ENCODE measurements at regions not wholly inside any gene's neighbourhood (a gene's known extent, or its start where the extent isn't known, plus 50 kb on each side); places are given as distances from the start of the nearest gene placed in this dataset.

GRCh38 chr16:62909597-62909996 lies 873.4 kb upstream of the CDH8 start:
- DNase-seq (ENCODE audit: low spot score): no peak
- WGBS: 68% methylated on average over 3 of the region's 3 CpGs
- no peaks in the 10 kb centered on the region for H3K9me3 ChIP-seq
- H3K36me3 ChIP-seq: no peaks in the 10 kb centered on the region
- H3K27me3 ChIP-seq (replicated peaks; ENCODE audit: insufficient read depth): no peaks in the 10 kb centered on the region
- no peak overlapping the region for H3K4me3 ChIP-seq
- no peak overlapping the region for H3K27ac ChIP-seq
- H3K4me1 ChIP-seq (replicated peaks): no peaks in the 10 kb centered on the region
- TF ChIP-seq CTCF (IDR thresholded peaks at IDR 0.05): no peak
- no peak for TF ChIP-seq POLR2AphosphoS5 (IDR thresholded peaks at IDR 0.05)
- TF ChIP-seq POLR2A (IDR thresholded peaks at IDR 0.05): no peak
- intact Hi-C loops (cut with DNase I): no loop called here

- TF ChIP-seq POLR2A (IDR thresholded peaks at IDR 0.05): no peak
- no peak for TF ChIP-seq CTCF (IDR thresholded peaks at IDR 0.05)
- no peak for TF ChIP-seq POLR2AphosphoS5 (IDR thresholded peaks at IDR 0.05)
- Histone ChIP-seq H3K36me3 (no peaks in the 10 kb centered on the region), H3K27ac (no peak overlapping the region), H3K27me3 (replicated peaks; ENCODE audit: insufficient read depth) (no peaks in the 10 kb centered on the region), H3K9me3 (no peaks in the 10 kb centered on the region), H3K4me3 (no peak overlapping the region), H3K4me1 (replicated peaks) (no peaks in the 10 kb centered on the region)
- DNase-seq (ENCODE audit: low spot score): no peak
- WGBS: 60% methylated on average over 1 of the region's 1 CpG
- intact Hi-C loops (cut with DNase I): no loop called here
Measured at GRCh38 chr16:62907562-62907961, 871.3 kb upstream of the CDH8 start.

- WGBS: 57% methylated on average over 5 of the region's 5 CpGs
- TF ChIP-seq POLR2A (IDR thresholded peaks at IDR 0.05) (no peak), POLR2AphosphoS5 (IDR thresholded peaks at IDR 0.05) (no peak), CTCF (IDR thresholded peaks at IDR 0.05) (no peak)
- intact Hi-C loops (cut with DNase I): no loop called here
- H3K36me3 ChIP-seq: no peaks in the 10 kb centered on the region
- no peak overlapping the region for H3K27ac ChIP-seq
- DNase-seq (ENCODE audit: low spot score): no peak
- no peaks in the 10 kb centered on the region for H3K27me3 ChIP-seq (replicated peaks; ENCODE audit: insufficient read depth)
- H3K4me3 ChIP-seq: no peak overlapping the region
- no peaks in the 10 kb centered on the region for H3K9me3 ChIP-seq
- H3K4me1 ChIP-seq (replicated peaks): no peaks in the 10 kb centered on the region
Measured at GRCh38 chr16:62903961-62904502, 867.8 kb upstream of the CDH8 start.

GRCh38 chr16:62899737-62900136 lies 863.5 kb upstream of the CDH8 start:
- no peaks in the 10 kb centered on the region for H3K27me3 ChIP-seq (replicated peaks; ENCODE audit: insufficient read depth)
- H3K4me1 ChIP-seq (replicated peaks): no peaks in the 10 kb centered on the region
- TF ChIP-seq POLR2A (IDR thresholded peaks at IDR 0.05): no peak
- TF ChIP-seq CTCF (IDR thresholded peaks at IDR 0.05): no peak
- TF ChIP-seq POLR2AphosphoS5 (IDR thresholded peaks at IDR 0.05): no peak
- no peak overlapping the region for H3K27ac ChIP-seq
- WGBS: 74% methylated on average over 1 of the region's 1 CpG
- intact Hi-C loops (cut with DNase I): no loop called here
- DNase-seq (ENCODE audit: low spot score): no peak
- H3K36me3 ChIP-seq: no peaks in the 10 kb centered on the region
- no peaks in the 10 kb centered on the region for H3K9me3 ChIP-seq
- no peak overlapping the region for H3K4me3 ChIP-seq

GRCh38 chr16:62889097-62889496 lies 852.9 kb upstream of the CDH8 start:
- Histone ChIP-seq H3K27ac (no peak overlapping the region), H3K9me3 (no peaks in the 10 kb centered on the region), H3K36me3 (no peaks in the 10 kb centered on the region), H3K27me3 (replicated peaks; ENCODE audit: insufficient read depth) (no peaks in the 10 kb centered on the region), H3K4me1 (replicated peaks) (no peaks in the 10 kb centered on the region), H3K4me3 (no peak overlapping the region)
- no peak for DNase-seq (ENCODE audit: low spot score)
- no peak for TF ChIP-seq POLR2AphosphoS5 (IDR thresholded peaks at IDR 0.05)
- TF ChIP-seq POLR2A (IDR thresholded peaks at IDR 0.05): no peak
- TF ChIP-seq CTCF (IDR thresholded peaks at IDR 0.05): no peak
- WGBS: 96% methylated on average over 2 of the region's 2 CpGs
- intact Hi-C loops (cut with DNase I): no loop called here

Measured in prostate gland (tissue), 2 donors.